ENCODE measurements at regions not wholly inside any gene's neighbourhood (a gene's known extent, or its start where the extent isn't known, plus 50 kb on each side); places are given as distances from the start of the nearest gene placed in this dataset.
"Not testable (repeated sequence)": the region's sequence is repeated elsewhere in the genome, so short reads cannot be mapped to it uniquely, and the experiment has no call there.

GRCh38 chr1:149314921-149315320 is 159.9 kb upstream of the NBPF19 start:
- H3K27ac ChIP-seq (ENCODE audit: low read depth, low read length); POLR2A ChIA-PET (ENCODE audit: partially characterized antibody); H3K14ac ChIP-seq (ENCODE audit: insufficient read length); H3K23me2 ChIP-seq (ENCODE audit: low read depth, low read length); H3K23ac ChIP-seq (ENCODE audit: insufficient read length); CTCF ChIA-PET (ENCODE audit: partially characterized antibody); H3K56ac ChIP-seq (replicated peaks; ENCODE audit: insufficient read length, low read depth, low read length); H3K9ac ChIP-seq (replicated peaks in 1 of 4; ENCODE audit: extremely low read depth in 1 of 4, low read depth in 3 of 4, low read length in 3 of 4); H3K4ac ChIP-seq (replicated peaks; ENCODE audit: insufficient read length, low read depth, low read length); H3K4me1 ChIP-seq (replicated peaks in 1 of 4; ENCODE audit: control insufficient read depth in 3 of 4, insufficient read depth in 4 of 4, low read length in 3 of 4); H2BK20ac ChIP-seq (ENCODE audit: low read length); H3K27me3 ChIP-seq (replicated peaks in 1 of 4; ENCODE audit: control insufficient read depth in 3 of 4, extremely low read depth in 1 of 4, insufficient read depth in 3 of 4, low read length in 3 of 4); H3K79me1 ChIP-seq (ENCODE audit: low read depth, low read length); FAIRE-seq; H4K5ac ChIP-seq (ENCODE audit: insufficient read length, low read depth, low read length); H3K79me2 ChIP-seq (ENCODE audit: control insufficient read depth in 1 of 2, insufficient read depth in 2 of 2, low read length in 2 of 2); H3K9me3 ChIP-seq (ENCODE audit: insufficient read depth in 2 of 2, low read depth in 1 of 2, low read length in 1 of 2); H4K8ac ChIP-seq (ENCODE audit: extremely low read depth, insufficient read depth, low read length); DNase-seq (ENCODE audit: low read depth in 1 of 2, low spot score in 2 of 2); H3K18ac ChIP-seq (ENCODE audit: extremely low read depth, low read length); H3K36me3 ChIP-seq (ENCODE audit: control insufficient read depth in 2 of 4, insufficient read depth in 4 of 4, low read length in 3 of 4); H2BK12ac ChIP-seq (ENCODE audit: low read depth, low read length); H2AFZ ChIP-seq (ENCODE audit: low read length); H2BK5ac ChIP-seq (ENCODE audit: low read depth, low read length); H4K20me1 ChIP-seq (replicated peaks in 1 of 2; ENCODE audit: control insufficient read depth in 1 of 2, insufficient read depth in 2 of 2, low read length in 2 of 2); H3K4me3 ChIP-seq (ENCODE audit: extremely low read depth in 1 of 4, insufficient read depth in 2 of 4, low read depth in 3 of 4, low read length in 4 of 4); H4K91ac ChIP-seq (replicated peaks; ENCODE audit: insufficient read length, low read length); H3K4me2 ChIP-seq (ENCODE audit: insufficient read depth in 1 of 2, low read depth in 2 of 2, low read length in 2 of 2); H2BK120ac ChIP-seq (replicated peaks; ENCODE audit: low read depth, low read length); H2AK5ac ChIP-seq (ENCODE audit: low read depth, low read length); H2BK15ac ChIP-seq (ENCODE audit: low read length): not testable (repeated sequence)
- 85% methylated on average over 2 of the region's 2 CpGs; no CpG with 5 or more reads in 1 of the 2 experiments for WGBS, 2 experiments (ENCODE audit: extremely low coverage in 1 of 2, insufficient coverage in 1 of 2, insufficient read length in 1 of 2, insufficient replicate concordance in 2 of 2, low coverage in 1 of 2, low lambda C conversion rate in 2 of 2, missing lambda C conversion rate in 1 of 2)

- H3K14ac ChIP-seq (ENCODE audit: insufficient read length); H3K56ac ChIP-seq (replicated peaks; ENCODE audit: insufficient read length, low read depth, low read length); H4K8ac ChIP-seq (ENCODE audit: extremely low read depth, insufficient read depth, low read length); POLR2A ChIA-PET (ENCODE audit: partially characterized antibody); H3K9ac ChIP-seq (replicated peaks in 1 of 4; ENCODE audit: extremely low read depth in 1 of 4, low read depth in 3 of 4, low read length in 3 of 4); H2BK15ac ChIP-seq (ENCODE audit: low read length); H3K4ac ChIP-seq (replicated peaks; ENCODE audit: insufficient read length, low read depth, low read length); H3K23me2 ChIP-seq (ENCODE audit: low read depth, low read length); H3K79me1 ChIP-seq (ENCODE audit: low read depth, low read length); FAIRE-seq; H4K20me1 ChIP-seq (replicated peaks in 1 of 2; ENCODE audit: control insufficient read depth in 1 of 2, insufficient read depth in 2 of 2, low read length in 2 of 2); H2BK20ac ChIP-seq (ENCODE audit: low read length); H2AK5ac ChIP-seq (ENCODE audit: low read depth, low read length); H3K23ac ChIP-seq (ENCODE audit: insufficient read length); H2BK5ac ChIP-seq (ENCODE audit: low read depth, low read length); H3K4me3 ChIP-seq (ENCODE audit: extremely low read depth in 1 of 4, insufficient read depth in 2 of 4, low read depth in 3 of 4, low read length in 4 of 4); H2AFZ ChIP-seq (ENCODE audit: low read length); H3K4me2 ChIP-seq (ENCODE audit: insufficient read depth in 1 of 2, low read depth in 2 of 2, low read length in 2 of 2); H2BK120ac ChIP-seq (replicated peaks; ENCODE audit: low read depth, low read length); H3K36me3 ChIP-seq (ENCODE audit: control insufficient read depth in 2 of 4, insufficient read depth in 4 of 4, low read length in 3 of 4); H3K9me3 ChIP-seq (ENCODE audit: insufficient read depth in 2 of 2, low read depth in 1 of 2, low read length in 1 of 2); H4K5ac ChIP-seq (ENCODE audit: insufficient read length, low read depth, low read length); H3K79me2 ChIP-seq (ENCODE audit: control insufficient read depth in 1 of 2, insufficient read depth in 2 of 2, low read length in 2 of 2); H3K4me1 ChIP-seq (replicated peaks in 1 of 4; ENCODE audit: control insufficient read depth in 3 of 4, insufficient read depth in 4 of 4, low read length in 3 of 4); H3K27me3 ChIP-seq (replicated peaks in 1 of 4; ENCODE audit: control insufficient read depth in 3 of 4, extremely low read depth in 1 of 4, insufficient read depth in 3 of 4, low read length in 3 of 4); CTCF ChIA-PET (ENCODE audit: partially characterized antibody); H2BK12ac ChIP-seq (ENCODE audit: low read depth, low read length); H4K91ac ChIP-seq (replicated peaks; ENCODE audit: insufficient read length, low read length); DNase-seq (ENCODE audit: low read depth in 1 of 2, low spot score in 2 of 2); H3K27ac ChIP-seq (ENCODE audit: low read depth, low read length); H3K18ac ChIP-seq (ENCODE audit: extremely low read depth, low read length): not testable (repeated sequence)
- WGBS, 2 experiments (ENCODE audit: extremely low coverage in 1 of 2, insufficient coverage in 1 of 2, insufficient read length in 1 of 2, insufficient replicate concordance in 2 of 2, low coverage in 1 of 2, low lambda C conversion rate in 2 of 2, missing lambda C conversion rate in 1 of 2): no CpG with 5 or more reads among the region's 48 CpGs
Observed at GRCh38 chr1:149320971-149321731, 153.7 kb upstream of the NBPF19 start.
